HEK293 (cell line): ENCODE measurements at regions not wholly inside any gene's neighbourhood (a gene's known extent, or its start where the extent isn't known, plus 50 kb on each side); places are given as distances from the start of the nearest gene placed in this dataset.

Source experiments
- CTCF ChIP-seq: fragments of 450-650 bp; formaldehyde crosslinking; IDR thresholded peaks from 2 replicates; pipeline ENCODE4 v1.5.1; 2016; ENCODE audit warnings: missing biosample characterization, missing genetic modification characterization
- PBX3 ChIP-seq: sonication (generic); formaldehyde crosslinking; IDR thresholded peaks from 2 replicates; pipeline ENCODE4 v1.8.1; 2022; ENCODE audit warnings: mild to moderate bottlenecking, moderate library complexity, missing genetic modification reagents
- PRDM4 ChIP-seq: fragments of 450-650 bp; formaldehyde crosslinking; IDR thresholded peaks from 2 replicates; pipeline ENCODE4 v1.5.1; 2017; ENCODE audit warnings: missing biosample characterization, missing genetic modification characterization
- SETDB1 ChIP-seq: IDR thresholded peaks from one replicate; pipeline ENCODE4 v1.6.1; 2017; ENCODE audit warnings: mild to moderate bottlenecking, low read length, moderate library complexity, mixed read lengths; ENCODE audit not compliant: insufficient read length
- TCF7L2 ChIP-seq: IDR thresholded peaks from 2 replicates; pipeline ENCODE4 v1.6.1; 2011; ENCODE audit warnings: low read depth, mild to moderate bottlenecking, inconsistent platforms, low read length, moderate library complexity, borderline replicate concordance
- ZBTB11 ChIP-seq: fragments of 450-650 bp; formaldehyde crosslinking; conservative IDR thresholded peaks from 2 replicates; pipeline ENCODE4 v1.5.1; 2016; ENCODE audit warnings: low read depth, missing biosample characterization, missing genetic modification characterization
- ZIC2 ChIP-seq: fragments of 450-650 bp; formaldehyde crosslinking; IDR thresholded peaks from 2 replicates; pipeline ENCODE4 v1.5.1; 2016; ENCODE audit warnings: missing biosample characterization, missing genetic modification characterization
- ZNF239 ChIP-seq: fragments of 450-650 bp; formaldehyde crosslinking; IDR thresholded peaks from 2 replicates; pipeline ENCODE4 v1.5.1; 2016; ENCODE audit warnings: missing biosample characterization, missing genetic modification characterization
- ZNF248 ChIP-seq: fragments of 450-650 bp; formaldehyde crosslinking; IDR thresholded peaks from 2 replicates; pipeline ENCODE4 v1.5.1; 2017; ENCODE audit warnings: missing biosample characterization, missing genetic modification characterization
- ZNF510 ChIP-seq: fragments of 450-650 bp; formaldehyde crosslinking; IDR thresholded peaks from 2 replicates; pipeline ENCODE4 v1.5.1; 2018; ENCODE audit warnings: mild to moderate bottlenecking, missing genetic modification characterization, missing biosample characterization; ENCODE audit not compliant: insufficient replicate concordance

- TF ChIP-seq ZIC2 (tag by site-specific recombination), result no peak
- no peak for TF ChIP-seq CTCF (tag by site-specific recombination)
- no peak for TF ChIP-seq ZNF239 (tag by site-specific recombination)
- TF ChIP-seq ZBTB11, result no peak
- no peak for TF ChIP-seq PBX3 (CRISPR knock-in tag)
- no peak for TF ChIP-seq SETDB1
- TF ChIP-seq PRDM4 (tag by site-specific recombination), result no peak
- no peak for TF ChIP-seq ZNF510 (tag by site-specific recombination)
- no peak for TF ChIP-seq ZNF248 (tag by site-specific recombination)
- TF ChIP-seq TCF7L2, result no peak
These were observed 986.6 kb downstream of the ZPLD1 start for GRCh38 chr3:103421460-103421859.
